BLaER1 treated with 17β-estradiol and CSF1 and Interleukin-3, amounts not matched to agents 10 nM and 100 nM (cell line): ENCODE measurements at regions not wholly inside any gene's neighbourhood (a gene's known extent, or its start where the extent isn't known, plus 50 kb on each side); places are given as distances from the start of the nearest gene placed in this dataset.

ENCODE experiments used
- H3K27ac ChIP-seq, 11 experiments: shearing (Covaris generic); formaldehyde crosslinking; 2 replicates each; pipeline ENCODE4 v1.8.1; 2022
- H3K27me3 ChIP-seq, 11 experiments: shearing (Covaris generic); formaldehyde crosslinking; 2 replicates each; pipeline ENCODE4 v1.8.1; 2022
- H3K36me3 ChIP-seq, 11 experiments: shearing (Covaris generic); formaldehyde crosslinking; 2 replicates each; pipeline ENCODE4 v1.8.1; 2022
- H3K4me1 ChIP-seq, 10 experiments: shearing (Covaris generic); formaldehyde crosslinking; 2 replicates each; pipeline ENCODE4 v1.8.1; 2022
- H3K4me2 ChIP-seq, 11 experiments: shearing (Covaris generic); formaldehyde crosslinking; 2 replicates each; pipeline ENCODE4 v1.8.1; 2022
- H3K4me3 ChIP-seq, 10 experiments: shearing (Covaris generic); formaldehyde crosslinking; 2 replicates each; pipeline ENCODE4 v1.8.1; 2022
- H3K9ac ChIP-seq, 11 experiments: shearing (Covaris generic); formaldehyde crosslinking; 2 replicates each; pipeline ENCODE4 v1.8.1; 2022
- H3K9me3 ChIP-seq, 11 experiments: shearing (Covaris generic); formaldehyde crosslinking; replicated peaks in 1 of 11; 2 replicates each; pipeline ENCODE4 v1.8.1; 2022
- H4K20me1 ChIP-seq, 11 experiments: shearing (Covaris generic); formaldehyde crosslinking; 2 replicates each; pipeline ENCODE4 v1.8.1; 2022
- Cebpa-rat ChIP-seq, 11 experiments: shearing (Covaris generic); IDR thresholded peaks; 2 replicates each; pipeline ENCODE4 v1.8.1; 2022

GRCh38 chr2:75258620-75259019, 59.3 kb upstream of the TACR1 start:
- Histone ChIP-seq H3K27me3 (no peaks in the 10 kb centered on the region), H3K9ac (no peak overlapping the region), H3K4me1 (no peaks in the 10 kb centered on the region), H3K36me3 (no peaks in the 10 kb centered on the region), H3K4me2 (no peak overlapping the region), H4K20me1 (no peaks in the 10 kb centered on the region), H3K9me3 (peaks cover 21 to 31% (median 27%) of the 10 kb centered on the region in 11 experiments), H3K27ac (no peak overlapping the region), H3K4me3 (no peak overlapping the region)
- no peak for TF ChIP-seq Cebpa-rat (IDR thresholded peaks at IDR 0.05)

DNA sequence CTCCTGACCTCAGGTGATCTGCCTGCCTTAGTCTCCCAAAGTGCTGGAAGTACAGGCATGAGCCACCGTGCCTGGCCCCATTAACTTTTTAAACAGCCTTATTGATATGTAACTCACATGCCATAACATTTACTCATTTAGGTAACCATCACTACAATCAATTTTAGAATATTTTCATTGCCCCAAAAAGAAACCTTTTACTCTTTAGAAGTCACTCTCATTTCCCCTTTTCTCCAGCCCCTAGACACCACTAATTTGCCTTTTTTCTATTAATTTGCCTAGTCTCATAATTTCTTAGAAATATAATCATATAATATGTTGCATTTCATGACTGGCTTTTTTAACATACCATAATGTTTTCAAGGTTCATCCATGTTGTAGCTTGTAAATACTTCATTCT, 57.2 kb upstream of the TACR1 start:
- Histone ChIP-seq H3K36me3 (no peaks in the 10 kb centered on the region), H4K20me1 (no peaks in the 10 kb centered on the region), H3K9me3 (peaks cover 21 to 31% (median 27%) of the 10 kb centered on the region in 11 experiments), H3K9ac (no peak overlapping the region), H3K27me3 (no peaks in the 10 kb centered on the region), H3K27ac (no peak overlapping the region), H3K4me1 (no peaks in the 10 kb centered on the region), H3K4me2 (no peak overlapping the region), H3K4me3 (no peak overlapping the region)
- TF ChIP-seq Cebpa-rat (IDR thresholded peaks at IDR 0.05) = no peak

DNA sequence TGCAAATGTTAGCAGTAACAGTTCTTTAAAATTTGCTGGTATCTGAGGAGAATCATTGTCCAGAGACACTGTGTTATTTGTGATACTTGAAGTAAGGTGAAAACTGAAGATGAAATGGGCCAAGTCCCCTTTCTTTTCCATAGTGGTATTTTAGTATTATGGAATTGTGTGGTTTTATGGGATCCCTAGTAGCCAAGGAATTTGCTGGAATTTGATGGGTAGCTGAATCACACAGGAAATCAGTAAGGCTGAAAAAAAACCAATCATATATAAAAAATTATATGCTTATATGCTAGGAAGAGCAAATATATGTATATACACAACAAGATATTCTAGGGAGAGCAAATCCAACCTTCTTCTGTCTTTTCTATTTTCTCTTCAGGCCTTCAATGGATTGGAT, 54.2 kb upstream of the TACR1 start:
- peaks cover 20 to 35% (median 30%) of the 10 kb centered on the region in 11 experiments for H3K9me3 ChIP-seq
- H3K27ac ChIP-seq = no peak overlapping the region
- no peaks in the 10 kb centered on the region for H3K36me3 ChIP-seq
- H4K20me1 ChIP-seq = no peaks in the 10 kb centered on the region
- H3K4me1 ChIP-seq = no peaks in the 10 kb centered on the region
- TF ChIP-seq Cebpa-rat (IDR thresholded peaks at IDR 0.05) = no peak
- H3K27me3 ChIP-seq = no peaks in the 10 kb centered on the region
- no peak overlapping the region for H3K9ac ChIP-seq
- H3K4me3 ChIP-seq = no peak overlapping the region
- H3K4me2 ChIP-seq = no peak overlapping the region

- TF ChIP-seq Cebpa-rat (IDR thresholded peaks at IDR 0.05) = no peak
- no peak overlapping the region for H3K4me3 ChIP-seq
- no peak overlapping the region for H3K27ac ChIP-seq
- H3K9me3 ChIP-seq = peaks cover 15 to 26% (median 23%) of the 10 kb centered on the region in 11 experiments
- no peaks in the 10 kb centered on the region for H3K27me3 ChIP-seq
- no peak overlapping the region for H3K4me2 ChIP-seq
- no peaks in the 10 kb centered on the region for H3K4me1 ChIP-seq
- H3K9ac ChIP-seq = no peak overlapping the region
- H3K36me3 ChIP-seq = no peaks in the 10 kb centered on the region
- H4K20me1 ChIP-seq = no peaks in the 10 kb centered on the region
Measured at GRCh38 chr2:75251896-75252295, 52.6 kb upstream of the TACR1 start.
